Esophagus muscularis mucosa (tissue), 4 donors: ENCODE measurements at regions not wholly inside any gene's neighbourhood (a gene's known extent, or its start where the extent isn't known, plus 50 kb on each side); places are given as distances from the start of the nearest gene placed in this dataset.

ENCODE experiments used
- DNase-seq: peaks from one replicate; pipeline ENCODE4 v3.0.0-alpha.2; 2017; ENCODE audit errors: extremely low spot score
- H3K27ac ChIP-seq, 4 donors: fragments of 200-600 bp; sonication (generic); replicated peaks in 1 of 4; 1 replicate in 3 of 4; 2 replicates in 1 of 4; pipeline ENCODE4 v1.5.1; 2016 to 2019; ENCODE audit warnings: mild to moderate bottlenecking in 1 of 4
- H3K27me3 ChIP-seq, 4 donors: fragments of 200-600 bp; sonication (generic); one replicate each; pipeline versions ENCODE4 v1.5.1 to v1.6.0; 2016 to 2019
- H3K36me3 ChIP-seq, 4 donors: fragments of 200-600 bp; sonication (generic); one replicate each; pipeline ENCODE4 v1.5.1; 2016 to 2019
- H3K4me1 ChIP-seq, 4 donors: fragments of 200-600 bp; sonication (generic); one replicate each; pipeline ENCODE4 v1.5.1; 2016 to 2019
- H3K4me3 ChIP-seq, 4 donors: fragments of 200-600 bp; sonication (generic); 1 replicate in 2 of 4; 2 replicates in 2 of 4; pipeline ENCODE4 v1.5.1; 2016 to 2019; ENCODE audit warnings: mild to moderate bottlenecking in 4 of 4, moderate library complexity in 1 of 4
- H3K9me3 ChIP-seq, 4 donors: fragments of 200-600 bp; sonication (generic); 1 replicate in 3 of 4; 2 replicates in 1 of 4; pipeline ENCODE4 v1.5.1; 2016 to 2019
- EP300 ChIP-seq: sonication (generic); formaldehyde crosslinking; IDR thresholded peaks from one replicate; pipeline ENCODE4 v1.6.1; 2017; ENCODE audit warnings: antibody characterized with exemption
- POLR2A ChIP-seq: fragments of 450-650 bp; IDR thresholded peaks from one replicate; pipeline ENCODE4 v1.6.1; 2017; ENCODE audit warnings: antibody characterized with exemption, moderate library complexity, mild to moderate bottlenecking, low read depth
- POLR2AphosphoS5 ChIP-seq, 2 donors: sonication (generic); formaldehyde crosslinking; IDR thresholded peaks; one replicate each; pipeline ENCODE4 v1.6.1; 2017; ENCODE audit warnings: antibody characterized with exemption in 2 of 2
- WGBS: methylation state at CpG from one replicate; pipeline ENCODE4 v1.1.5; 2018; 5-methylcytosine and 5-hydroxymethylcytosine counted together
- intact Hi-C: fragments of 100-400 bp; cut with DNase I; formaldehyde crosslinking; loops from one replicate; pipeline ENCODE4 v1.15.1; 2023
- TF ChIP-seq, protein P1 (sequence below), 3 experiments: fragments of 200-600 bp in 2 of 3; fragments of 450-650 bp in 1 of 3; sonication (generic) in 2 of 3; IDR thresholded peaks; one replicate each; pipeline ENCODE4 v1.5.1; 2017 to 2019; ENCODE audit warnings: antibody characterized with exemption in 3 of 3, mild to moderate bottlenecking in 2 of 3, moderate library complexity in 1 of 3

GRCh38 chr1:181953596-181953995 lies 107.9 kb downstream of the ZNF648 start:
- no peak overlapping the region for H3K27ac ChIP-seq
- H3K4me1 ChIP-seq: no peaks in the 10 kb centered on the region
- DNase-seq: no peak
- no peak overlapping the region for H3K4me3 ChIP-seq
- peaks cover 0 to 20% (median 12%) of the 10 kb centered on the region in 4 donors for H3K9me3 ChIP-seq
- TF ChIP-seq EP300 (no peak), POLR2AphosphoS5 (IDR thresholded peaks at IDR 0.05) (no peak), POLR2A (no peak)
- TF ChIP-seq, protein P1, sequence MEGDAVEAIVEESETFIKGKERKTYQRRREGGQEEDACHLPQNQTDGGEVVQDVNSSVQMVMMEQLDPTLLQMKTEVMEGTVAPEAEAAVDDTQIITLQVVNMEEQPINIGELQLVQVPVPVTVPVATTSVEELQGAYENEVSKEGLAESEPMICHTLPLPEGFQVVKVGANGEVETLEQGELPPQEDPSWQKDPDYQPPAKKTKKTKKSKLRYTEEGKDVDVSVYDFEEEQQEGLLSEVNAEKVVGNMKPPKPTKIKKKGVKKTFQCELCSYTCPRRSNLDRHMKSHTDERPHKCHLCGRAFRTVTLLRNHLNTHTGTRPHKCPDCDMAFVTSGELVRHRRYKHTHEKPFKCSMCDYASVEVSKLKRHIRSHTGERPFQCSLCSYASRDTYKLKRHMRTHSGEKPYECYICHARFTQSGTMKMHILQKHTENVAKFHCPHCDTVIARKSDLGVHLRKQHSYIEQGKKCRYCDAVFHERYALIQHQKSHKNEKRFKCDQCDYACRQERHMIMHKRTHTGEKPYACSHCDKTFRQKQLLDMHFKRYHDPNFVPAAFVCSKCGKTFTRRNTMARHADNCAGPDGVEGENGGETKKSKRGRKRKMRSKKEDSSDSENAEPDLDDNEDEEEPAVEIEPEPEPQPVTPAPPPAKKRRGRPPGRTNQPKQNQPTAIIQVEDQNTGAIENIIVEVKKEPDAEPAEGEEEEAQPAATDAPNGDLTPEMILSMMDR (IDR thresholded peaks at IDR 0.05): no peak
- 95% methylated on average over 3 of the region's 3 CpGs for WGBS
- no peaks in the 10 kb centered on the region for H3K27me3 ChIP-seq
- intact Hi-C loops: no loop called here
- no peaks in the 10 kb centered on the region for H3K36me3 ChIP-seq

DNA sequence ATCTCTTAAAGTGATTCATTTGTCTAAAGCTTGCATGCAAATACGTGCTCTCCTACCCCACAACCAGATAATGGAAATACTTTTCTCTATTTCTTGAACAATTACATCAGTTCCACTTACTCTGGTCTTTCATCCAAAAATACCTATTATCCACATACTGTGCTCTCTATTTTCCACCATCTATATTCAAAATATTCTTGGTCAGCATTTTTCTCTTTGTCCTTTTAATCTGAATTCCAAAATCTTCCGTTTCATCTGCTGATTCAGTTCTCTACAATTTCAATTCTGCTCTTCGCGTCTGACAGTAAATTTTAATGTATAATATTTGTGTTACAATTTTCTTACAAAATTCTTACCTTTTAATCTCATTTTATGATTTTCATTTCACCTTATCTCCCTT lies 110.3 kb downstream of the ZNF648 start:
- Histone ChIP-seq H3K4me3 (no peak overlapping the region), H3K9me3 (peaks cover 0 to 4% (median 0%) of the 10 kb centered on the region in 4 donors), H3K27me3 (no peaks in the 10 kb centered on the region), H3K27ac (no peak overlapping the region), H3K4me1 (no peaks in the 10 kb centered on the region), H3K36me3 (no peaks in the 10 kb centered on the region)
- no peak for TF ChIP-seq EP300
- no peak for TF ChIP-seq POLR2A
- TF ChIP-seq, protein P1 (IDR thresholded peaks at IDR 0.05): no peak
- TF ChIP-seq POLR2AphosphoS5 (IDR thresholded peaks at IDR 0.05): no peak
- intact Hi-C loops: no loop called here
- DNase-seq: no peak
- WGBS: 89% methylated on average over 4 of the region's 4 CpGs

DNA sequence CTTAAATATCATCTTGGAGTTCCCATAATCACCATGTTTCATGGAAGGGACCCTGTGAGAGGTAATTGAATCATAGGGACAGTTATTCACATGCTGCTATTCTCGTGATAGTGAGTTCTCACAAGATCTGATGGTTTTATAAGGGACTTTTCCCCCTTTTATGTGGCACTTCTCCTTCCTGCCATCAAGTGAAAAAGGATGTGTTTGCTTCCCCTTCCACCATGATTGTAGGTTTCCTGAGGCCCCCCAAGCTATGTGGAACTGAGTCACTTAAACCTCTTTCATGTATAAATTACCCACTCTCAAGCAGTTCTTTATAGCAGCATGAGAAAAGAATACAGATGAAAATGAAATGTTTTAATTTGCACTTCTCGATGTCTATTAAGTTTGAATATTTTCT lies 112.0 kb downstream of the ZNF648 start:
- 55% methylated on average over 2 of the region's 2 CpGs for WGBS
- Histone ChIP-seq H3K36me3 (no peaks in the 10 kb centered on the region), H3K4me1 (no peaks in the 10 kb centered on the region), H3K27me3 (no peaks in the 10 kb centered on the region), H3K9me3 (peaks cover 0 to 2% (median 0%) of the 10 kb centered on the region in 4 donors), H3K27ac (no peak overlapping the region), H3K4me3 (no peak overlapping the region)
- no peak for DNase-seq
- TF ChIP-seq, protein P1 (IDR thresholded peaks at IDR 0.05): no peak
- TF ChIP-seq POLR2A (no peak), EP300 (no peak), POLR2AphosphoS5 (IDR thresholded peaks at IDR 0.05) (no peak)
- intact Hi-C loops: no loop called here

DNA sequence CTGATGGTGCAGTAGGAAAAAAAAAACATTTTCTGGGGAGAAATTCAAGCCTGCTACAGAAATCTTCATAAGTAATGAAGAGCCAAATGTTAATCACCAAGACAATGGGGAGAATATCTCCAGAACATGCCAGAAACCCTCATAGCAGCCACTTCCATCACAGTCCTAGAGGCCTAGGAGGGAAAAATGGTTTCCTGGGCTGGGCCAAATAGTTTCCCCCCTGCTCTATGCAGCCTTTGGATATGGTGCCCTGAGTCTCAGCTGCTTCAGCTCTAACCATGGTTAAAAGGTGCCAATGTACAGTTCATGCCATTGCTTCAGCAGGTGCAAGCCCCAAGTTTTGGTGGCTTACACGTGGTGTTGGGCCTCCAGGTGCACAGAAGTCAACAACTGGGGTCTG lies 113.1 kb downstream of the ZNF648 start:
- no peaks in the 10 kb centered on the region for H3K27me3 ChIP-seq
- no peak overlapping the region for H3K4me3 ChIP-seq
- peaks cover 0 to 5% (median 0%) of the 10 kb centered on the region in 4 donors for H3K9me3 ChIP-seq
- H3K36me3 ChIP-seq: no peaks in the 10 kb centered on the region
- WGBS: 64% methylated on average over 1 of the region's 1 CpG
- no peaks in the 10 kb centered on the region for H3K4me1 ChIP-seq
- TF ChIP-seq, protein P1 (IDR thresholded peaks at IDR 0.05): no peak
- no peak for TF ChIP-seq EP300
- TF ChIP-seq POLR2A: no peak
- no peak for TF ChIP-seq POLR2AphosphoS5 (IDR thresholded peaks at IDR 0.05)
- intact Hi-C loops: no loop called here
- H3K27ac ChIP-seq: no peak overlapping the region
- no peak for DNase-seq

- Histone ChIP-seq H3K9me3 (peaks cover 0 to 5% (median 0%) of the 10 kb centered on the region in 4 donors), H3K27me3 (no peaks in the 10 kb centered on the region), H3K27ac (no peak overlapping the region), H3K4me1 (no peaks in the 10 kb centered on the region), H3K36me3 (no peaks in the 10 kb centered on the region), H3K4me3 (no peak overlapping the region)
- no peak for TF ChIP-seq EP300
- WGBS: 82% methylated on average over 1 of the region's 1 CpG
- intact Hi-C loops: no loop called here
- no peak for DNase-seq
These were observed 114.1 kb downstream of the ZNF648 start for GRCh38 chr1:181947441-181947840.
